ENCODE measurements at regions not wholly inside any gene's neighbourhood (a gene's known extent, or its start where the extent isn't known, plus 50 kb on each side); places are given as distances from the start of the nearest gene placed in this dataset.
A peak's percentile ranks its signal among the peaks of the same experiment; 100 is the strongest.

- H2BK5ac ChIP-seq (ENCODE audit: low read length): no peak overlapping the region
- no peak overlapping the region for H3K4ac ChIP-seq (ENCODE audit: low read depth, low read length)
- no peak overlapping the region for H3K23ac ChIP-seq (ENCODE audit: low read length)
- DNase-seq: no peak
- H3K4me3 ChIP-seq (ENCODE audit: low read length): no peak overlapping the region
- H3K4me1 ChIP-seq (ENCODE audit: control insufficient read depth, low read depth, low read length): no peaks in the 10 kb centered on the region
- H4K8ac ChIP-seq (ENCODE audit: low read depth, low read length): no peak overlapping the region
- H3K36me3 ChIP-seq (ENCODE audit: control insufficient read depth, insufficient read depth, low read length): no peaks in the 10 kb centered on the region
- no peaks in the 10 kb centered on the region for H3K79me2 ChIP-seq (ENCODE audit: control insufficient read depth, insufficient read depth, low read length)
- H2BK120ac ChIP-seq (ENCODE audit: low read depth, low read length): no peak overlapping the region
- no peak overlapping the region for H3K9ac ChIP-seq (ENCODE audit: low read length)
- no peaks in the 10 kb centered on the region for H3K79me1 ChIP-seq (ENCODE audit: low read length)
- no peak overlapping the region for H3K27ac ChIP-seq (ENCODE audit: low read depth, low read length)
- no peak overlapping the region for H2AK5ac ChIP-seq (ENCODE audit: low read length)
- H3K56ac ChIP-seq (ENCODE audit: low read length): no peak overlapping the region
- H3K27me3 ChIP-seq (ENCODE audit: insufficient read depth, low read length, poor library complexity): no peaks in the 10 kb centered on the region
- no peak overlapping the region for H4K5ac ChIP-seq (ENCODE audit: low read length)
- H3K18ac ChIP-seq (ENCODE audit: low read length): no peak overlapping the region
- H2BK15ac ChIP-seq (replicated peaks; ENCODE audit: low read depth): no peak overlapping the region
- H3K4me2 ChIP-seq (ENCODE audit: low read length): no peak overlapping the region
- no CpG with 5 or more reads among the region's 2 CpGs for WGBS (ENCODE audit: extremely low coverage, insufficient coverage, low lambda C conversion rate)
These were observed 183.8 kb upstream of the MCTP2 start for GRCh38 chr15:94047566-94047965.

GRCh38 chr15:94042180-94042928 lies 189.0 kb upstream of the MCTP2 start:
- Histone ChIP-seq H2BK15ac (replicated peaks; ENCODE audit: low read depth) (no peak overlapping the region), H3K9ac (ENCODE audit: low read length) (no peak overlapping the region), H2BK120ac (ENCODE audit: low read depth, low read length) (no peak overlapping the region), H3K4me2 (ENCODE audit: low read length) (no peak overlapping the region), H2AK5ac (ENCODE audit: low read length) (no peak overlapping the region), H4K8ac (ENCODE audit: low read depth, low read length) (no peak overlapping the region), H3K23ac (ENCODE audit: low read length) (no peak overlapping the region), H2BK5ac (ENCODE audit: low read length) (no peak overlapping the region), H3K18ac (ENCODE audit: low read length) (no peak overlapping the region), H3K36me3 (ENCODE audit: control insufficient read depth, insufficient read depth, low read length) (no peaks in the 10 kb centered on the region), H3K4me1 (ENCODE audit: control insufficient read depth, low read depth, low read length) (no peaks in the 10 kb centered on the region), H3K56ac (ENCODE audit: low read length) (no peak overlapping the region), H3K27ac (ENCODE audit: low read depth, low read length) (no peak overlapping the region), H3K4ac (ENCODE audit: low read depth, low read length) (no peak overlapping the region), H3K79me1 (ENCODE audit: low read length) (no peaks in the 10 kb centered on the region), H3K4me3 (ENCODE audit: low read length) (no peak overlapping the region), H3K27me3 (ENCODE audit: insufficient read depth, low read length, poor library complexity) (no peaks in the 10 kb centered on the region), H4K5ac (ENCODE audit: low read length) (no peak overlapping the region), H3K79me2 (ENCODE audit: control insufficient read depth, insufficient read depth, low read length) (no peaks in the 10 kb centered on the region)
- WGBS (ENCODE audit: extremely low coverage, insufficient coverage, low lambda C conversion rate): no CpG with 5 or more reads among the region's 9 CpGs
- DNase-seq: no peak

- Histone ChIP-seq H3K27me3 (ENCODE audit: insufficient read depth, low read length, poor library complexity) (no peaks in the 10 kb centered on the region), H3K27ac (ENCODE audit: low read depth, low read length) (no peak overlapping the region), H2BK120ac (ENCODE audit: low read depth, low read length) (no peak overlapping the region), H2BK15ac (replicated peaks; ENCODE audit: low read depth) (no peak overlapping the region), H3K18ac (ENCODE audit: low read length) (no peak overlapping the region), H4K8ac (ENCODE audit: low read depth, low read length) (no peak overlapping the region), H3K4ac (ENCODE audit: low read depth, low read length) (no peak overlapping the region), H3K9ac (ENCODE audit: low read length) (no peak overlapping the region), H3K4me2 (ENCODE audit: low read length) (no peak overlapping the region), H3K23ac (ENCODE audit: low read length) (no peak overlapping the region), H3K56ac (ENCODE audit: low read length) (no peak overlapping the region), H3K4me1 (ENCODE audit: control insufficient read depth, low read depth, low read length) (no peaks in the 10 kb centered on the region), H3K4me3 (ENCODE audit: low read length) (no peak overlapping the region), H2AK5ac (ENCODE audit: low read length) (no peak overlapping the region), H2BK5ac (ENCODE audit: low read length) (no peak overlapping the region), H3K79me2 (ENCODE audit: control insufficient read depth, insufficient read depth, low read length) (no peaks in the 10 kb centered on the region), H3K79me1 (ENCODE audit: low read length) (no peaks in the 10 kb centered on the region), H3K36me3 (ENCODE audit: control insufficient read depth, insufficient read depth, low read length) (no peaks in the 10 kb centered on the region), H4K5ac (ENCODE audit: low read length) (no peak overlapping the region)
- no CpG with 5 or more reads among the region's 3 CpGs for WGBS (ENCODE audit: extremely low coverage, insufficient coverage, low lambda C conversion rate)
- DNase-seq: peak; percentile 8
These were observed 189.6 kb upstream of the MCTP2 start for GRCh38 chr15:94041746-94042145.

- no peak overlapping the region for H3K4me3 ChIP-seq (ENCODE audit: low read length)
- no peaks in the 10 kb centered on the region for H3K36me3 ChIP-seq (ENCODE audit: control insufficient read depth, insufficient read depth, low read length)
- no peak overlapping the region for H4K5ac ChIP-seq (ENCODE audit: low read length)
- no peak overlapping the region for H2AK5ac ChIP-seq (ENCODE audit: low read length)
- WGBS (ENCODE audit: extremely low coverage, insufficient coverage, low lambda C conversion rate): no CpG with 5 or more reads among the region's 2 CpGs
- no peak overlapping the region for H3K27ac ChIP-seq (ENCODE audit: low read depth, low read length)
- no peak overlapping the region for H3K9ac ChIP-seq (ENCODE audit: low read length)
- no peaks in the 10 kb centered on the region for H3K79me2 ChIP-seq (ENCODE audit: control insufficient read depth, insufficient read depth, low read length)
- no peak overlapping the region for H2BK120ac ChIP-seq (ENCODE audit: low read depth, low read length)
- H3K18ac ChIP-seq (ENCODE audit: low read length): no peak overlapping the region
- H2BK5ac ChIP-seq (ENCODE audit: low read length): no peak overlapping the region
- H3K23ac ChIP-seq (ENCODE audit: low read length): no peak overlapping the region
- no peak overlapping the region for H3K4me2 ChIP-seq (ENCODE audit: low read length)
- no peak overlapping the region for H3K56ac ChIP-seq (ENCODE audit: low read length)
- H3K4ac ChIP-seq (ENCODE audit: low read depth, low read length): no peak overlapping the region
- no peak overlapping the region for H4K8ac ChIP-seq (ENCODE audit: low read depth, low read length)
- H3K79me1 ChIP-seq (ENCODE audit: low read length): no peaks in the 10 kb centered on the region
- DNase-seq: no peak
- no peaks in the 10 kb centered on the region for H3K27me3 ChIP-seq (ENCODE audit: insufficient read depth, low read length, poor library complexity)
- no peak overlapping the region for H2BK15ac ChIP-seq (replicated peaks; ENCODE audit: low read depth)
- H3K4me1 ChIP-seq (ENCODE audit: control insufficient read depth, low read depth, low read length): no peaks in the 10 kb centered on the region
These were observed 190.7 kb upstream of the MCTP2 start for GRCh38 chr15:94040541-94041248.

GRCh38 chr15:94036156-94036555 lies 195.2 kb upstream of the MCTP2 start:
- Histone ChIP-seq H4K5ac (ENCODE audit: low read length) (no peak overlapping the region), H3K23ac (ENCODE audit: low read length) (no peak overlapping the region), H3K27ac (ENCODE audit: low read depth, low read length) (no peak overlapping the region), H3K18ac (ENCODE audit: low read length) (no peak overlapping the region), H3K4me3 (ENCODE audit: low read length) (no peak overlapping the region), H3K79me1 (ENCODE audit: low read length) (no peaks in the 10 kb centered on the region), H2BK5ac (ENCODE audit: low read length) (no peak overlapping the region), H3K4me1 (ENCODE audit: control insufficient read depth, low read depth, low read length) (no peaks in the 10 kb centered on the region), H3K79me2 (ENCODE audit: control insufficient read depth, insufficient read depth, low read length) (no peaks in the 10 kb centered on the region), H3K36me3 (ENCODE audit: control insufficient read depth, insufficient read depth, low read length) (no peaks in the 10 kb centered on the region), H2AK5ac (ENCODE audit: low read length) (no peak overlapping the region), H3K4ac (ENCODE audit: low read depth, low read length) (no peak overlapping the region), H3K4me2 (ENCODE audit: low read length) (no peak overlapping the region), H4K8ac (ENCODE audit: low read depth, low read length) (no peak overlapping the region), H2BK120ac (ENCODE audit: low read depth, low read length) (no peak overlapping the region), H3K56ac (ENCODE audit: low read length) (no peak overlapping the region), H2BK15ac (replicated peaks; ENCODE audit: low read depth) (no peak overlapping the region), H3K9ac (ENCODE audit: low read length) (no peak overlapping the region), H3K27me3 (ENCODE audit: insufficient read depth, low read length, poor library complexity) (no peaks in the 10 kb centered on the region)
- DNase-seq: no peak
- no CpG with 5 or more reads among the region's 2 CpGs for WGBS (ENCODE audit: extremely low coverage, insufficient coverage, low lambda C conversion rate)
